MV-4-11 (cell line): ENCODE measurements at regions not wholly inside any gene's neighbourhood (a gene's known extent, or its start where the extent isn't known, plus 50 kb on each side); places are given as distances from the start of the nearest gene placed in this dataset.
"Not testable (repeated sequence)": the region's sequence is repeated elsewhere in the genome, so short reads cannot be mapped to it uniquely, and the experiment has no call there.

Source experiments
- DNase-seq: peaks from one replicate; lab custom pipeline; 2025; lab: John Stamatoyannopoulos, UW

GRCh38 chr2:122061831-122062230 lies 306.4 kb downstream of the TSN start:
- DNase-seq: no peak

- DNase-seq: no peak
Observed at GRCh38 chr2:122062506-122062905, 307.1 kb downstream of the TSN start.

- no peak for DNase-seq
Observed at GRCh38 chr2:122063716-122064115, 308.3 kb downstream of the TSN start.

DNA sequence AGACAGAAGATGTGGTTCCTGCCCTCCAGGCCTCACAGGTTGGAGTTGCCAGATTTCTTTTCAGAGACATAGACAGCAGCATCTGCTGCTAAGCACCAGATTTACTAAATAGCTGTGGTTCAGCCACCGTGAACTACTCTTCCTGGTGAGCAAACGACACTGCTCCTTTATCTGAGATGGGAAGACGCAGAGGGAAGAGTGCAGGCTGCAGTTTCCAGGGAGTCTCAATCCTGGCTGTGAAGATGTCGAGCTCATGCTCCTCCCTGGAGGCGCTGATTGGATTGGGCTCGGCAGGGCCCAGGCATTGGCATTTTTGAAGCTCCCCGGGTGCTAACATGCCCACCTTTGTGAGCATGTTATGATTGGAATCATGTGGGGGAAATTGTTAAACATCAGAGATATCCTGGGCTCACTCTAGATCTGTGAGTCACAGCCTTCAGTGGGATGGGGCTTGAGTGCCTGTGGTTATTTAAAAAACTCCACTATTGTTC lies 314.8 kb downstream of the TSN start:
- no peak for DNase-seq

GRCh38 chr2:122072666-122073065 lies 317.2 kb downstream of the TSN start:
- DNase-seq: no peak

- DNase-seq: no peak
Observed at GRCh38 chr2:122074201-122074600, 318.8 kb downstream of the TSN start.

GRCh38 chr2:122075381-122075780 lies 319.9 kb downstream of the TSN start:
- DNase-seq: no peak

DNA sequence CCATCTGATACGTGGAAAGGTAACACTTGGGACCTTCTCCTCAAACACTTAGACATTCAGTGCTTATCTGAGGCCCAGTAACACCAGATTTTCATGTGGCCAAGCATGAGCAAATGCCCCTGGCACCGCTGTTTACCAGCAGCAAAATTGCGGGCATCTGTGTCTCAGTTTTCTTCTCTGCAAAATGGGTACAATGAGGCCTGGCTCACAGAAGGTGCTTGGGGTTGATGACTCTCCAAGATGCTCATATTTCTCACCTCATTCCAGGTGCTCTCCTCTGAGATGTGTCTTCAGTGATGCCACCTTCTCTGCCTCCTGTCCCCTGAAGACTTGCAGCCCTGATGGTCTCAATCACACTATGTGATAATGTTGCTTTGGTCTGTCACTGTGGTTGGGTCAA lies 321.7 kb downstream of the TSN start:
- no peak for DNase-seq

GRCh38 chr2:122077771-122078170 lies 322.3 kb downstream of the TSN start:
- no peak for DNase-seq

DNA sequence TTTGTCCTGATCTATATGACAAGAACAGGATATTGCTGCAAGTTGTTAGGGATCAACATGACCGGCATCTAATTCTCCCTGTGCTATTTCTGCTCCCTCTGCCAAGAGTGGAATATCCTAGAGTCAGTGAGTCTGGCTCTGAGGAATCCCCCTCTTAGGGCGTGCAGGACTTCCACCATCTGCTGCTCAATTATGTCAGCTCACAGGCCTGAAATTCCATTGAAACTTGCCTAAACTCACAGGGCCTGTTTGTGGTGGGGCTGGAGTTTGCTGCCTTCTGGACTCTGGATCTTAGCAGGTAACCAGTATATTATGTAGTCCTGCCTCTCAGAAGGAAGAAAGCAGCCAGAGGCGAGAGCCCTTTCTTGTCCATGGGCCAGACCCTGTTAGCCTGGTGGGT lies 323.0 kb downstream of the TSN start:
- no peak for DNase-seq

DNA sequence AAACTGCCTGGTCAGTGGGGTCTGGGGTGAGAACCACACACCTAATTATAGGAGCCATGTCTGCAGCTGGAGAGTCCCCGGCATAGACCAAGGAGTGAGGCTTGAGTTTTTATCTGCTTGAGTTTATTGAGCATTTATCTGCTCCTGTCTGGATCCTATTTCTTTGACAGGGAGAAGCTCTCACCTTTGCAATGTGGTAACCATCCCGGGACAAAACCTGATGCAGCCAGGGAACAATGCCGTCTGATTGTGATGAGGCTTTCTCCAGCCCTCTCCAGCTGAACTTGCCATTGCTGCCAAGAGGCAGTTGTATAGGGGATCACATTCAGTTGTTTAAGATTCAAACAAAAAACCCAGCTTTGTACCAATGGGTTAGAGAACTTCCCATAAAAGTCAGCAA lies 324.4 kb downstream of the TSN start:
- no peak for DNase-seq

- no peak for DNase-seq
Observed at GRCh38 chr2:122080316-122080715, 324.9 kb downstream of the TSN start.

DNA sequence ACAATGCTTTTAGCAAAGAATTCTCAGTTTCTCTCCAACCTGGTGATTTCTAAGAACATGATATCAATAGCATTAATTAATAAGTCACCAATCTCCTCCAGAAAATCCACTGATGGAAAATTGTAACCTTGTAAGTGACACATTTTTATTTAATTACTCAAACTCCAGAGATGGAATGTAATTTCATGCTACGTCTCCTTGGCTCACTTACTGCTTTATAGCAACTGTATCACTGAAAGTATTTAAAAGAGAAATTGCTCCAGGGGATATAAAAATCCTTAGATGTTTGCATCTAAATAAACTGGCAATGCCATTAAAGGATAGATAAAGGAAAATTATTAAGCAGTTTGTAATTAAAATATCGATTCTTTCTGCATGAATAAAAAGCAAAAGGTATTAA lies 325.4 kb downstream of the TSN start:
- no peak for DNase-seq

GRCh38 chr2:122081751-122082150 lies 326.3 kb downstream of the TSN start:
- DNase-seq: no peak

DNA sequence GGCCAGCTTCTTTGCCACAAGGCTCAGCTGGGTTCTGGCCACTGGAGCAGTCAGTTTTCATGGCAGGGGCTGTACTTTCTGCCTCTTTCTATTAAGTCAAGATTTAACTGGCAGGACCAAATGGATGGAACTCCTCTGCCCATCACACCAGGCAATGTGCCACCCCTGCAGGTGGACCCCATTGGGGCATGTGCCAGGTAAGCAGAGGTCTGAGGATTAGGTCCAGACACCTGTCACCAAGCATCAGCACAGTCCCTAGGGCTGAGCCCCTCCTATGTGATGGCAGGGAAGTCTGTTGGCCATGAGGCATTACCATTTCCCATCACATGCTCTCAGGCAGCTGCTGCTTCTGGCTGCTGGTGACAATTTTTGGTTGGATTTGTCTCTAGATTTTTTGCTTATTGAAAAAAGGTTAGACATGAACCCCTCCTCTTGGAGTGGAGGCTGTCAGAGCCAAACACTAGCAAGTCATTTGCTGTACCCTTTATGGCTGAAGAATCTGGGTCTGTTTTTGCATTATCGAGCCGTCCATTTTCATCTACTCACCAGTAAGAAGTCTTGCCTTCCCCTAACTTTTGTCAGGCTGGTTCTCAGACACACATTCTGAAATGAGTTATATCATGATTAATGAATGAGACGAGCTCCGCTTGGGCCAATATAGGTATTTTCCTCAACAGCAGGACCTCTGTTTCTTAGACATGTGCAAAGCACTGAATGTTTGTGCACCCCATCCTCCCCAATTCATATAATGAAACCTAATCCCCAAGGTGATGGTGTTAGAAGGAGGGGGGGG lies 328.0 kb downstream of the TSN start:
- no peak for DNase-seq

- not testable (repeated sequence) for DNase-seq
Observed at GRCh38 chr2:122085672-122086071, 330.2 kb downstream of the TSN start.

DNA sequence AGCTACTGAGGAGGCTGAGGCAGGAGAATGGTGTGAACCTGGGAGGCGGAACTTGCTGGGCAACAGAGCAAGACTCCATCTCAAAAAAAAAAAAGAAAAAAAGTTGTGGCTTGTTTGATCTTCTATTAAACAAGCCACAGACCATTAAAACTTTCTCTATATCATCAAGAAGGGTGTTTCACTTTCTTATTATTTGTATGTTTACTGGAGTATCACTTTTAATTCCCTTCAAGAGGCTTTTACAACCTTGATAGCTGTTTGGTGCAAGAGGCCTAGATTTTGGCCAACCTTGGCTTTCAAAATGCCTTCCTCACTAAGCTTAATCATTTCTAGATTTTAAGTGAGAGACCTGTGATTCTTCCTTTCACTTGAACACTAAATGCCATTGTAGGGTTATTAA lies 339.1 kb downstream of the TSN start:
- no peak for DNase-seq

DNA sequence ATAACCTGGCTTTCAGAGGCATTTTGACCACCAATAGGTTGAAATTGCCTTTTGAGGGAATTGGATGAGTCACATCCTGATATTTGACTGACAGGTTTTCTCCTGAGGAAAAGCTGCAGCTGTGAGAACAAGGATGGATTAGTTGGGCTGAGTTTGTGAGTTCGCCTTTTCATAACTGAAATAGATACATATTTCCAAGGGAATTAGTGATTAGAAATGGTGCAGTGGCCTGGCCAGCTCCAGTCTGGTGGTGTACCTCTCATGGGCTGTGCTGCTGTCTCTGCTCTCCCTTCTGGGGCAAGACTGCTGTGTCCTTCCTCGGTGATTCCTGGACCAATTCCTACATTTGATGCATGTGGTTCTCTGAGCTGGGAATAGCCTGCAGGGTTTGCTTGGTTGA lies 341.3 kb downstream of the TSN start:
- DNase-seq: no peak

DNA sequence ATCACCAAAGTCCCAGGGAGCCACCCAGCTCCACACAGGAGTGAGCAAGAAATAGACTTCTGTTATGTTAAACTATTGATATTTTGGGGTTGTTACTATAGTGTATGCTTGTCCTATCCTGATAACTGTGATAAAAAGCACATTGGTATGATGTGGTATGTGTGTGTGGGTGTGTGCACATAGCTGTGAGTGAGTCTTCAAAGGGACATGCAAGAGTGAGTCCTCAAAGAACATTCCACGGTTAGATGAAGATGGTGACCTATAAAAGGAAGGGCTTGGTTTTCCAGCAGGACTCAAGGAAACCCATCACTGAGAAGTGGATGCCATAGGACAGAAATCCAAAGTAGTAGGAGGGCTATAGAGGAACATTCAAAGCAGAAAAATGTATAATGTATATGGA lies 342.9 kb downstream of the TSN start:
- no peak for DNase-seq

DNA sequence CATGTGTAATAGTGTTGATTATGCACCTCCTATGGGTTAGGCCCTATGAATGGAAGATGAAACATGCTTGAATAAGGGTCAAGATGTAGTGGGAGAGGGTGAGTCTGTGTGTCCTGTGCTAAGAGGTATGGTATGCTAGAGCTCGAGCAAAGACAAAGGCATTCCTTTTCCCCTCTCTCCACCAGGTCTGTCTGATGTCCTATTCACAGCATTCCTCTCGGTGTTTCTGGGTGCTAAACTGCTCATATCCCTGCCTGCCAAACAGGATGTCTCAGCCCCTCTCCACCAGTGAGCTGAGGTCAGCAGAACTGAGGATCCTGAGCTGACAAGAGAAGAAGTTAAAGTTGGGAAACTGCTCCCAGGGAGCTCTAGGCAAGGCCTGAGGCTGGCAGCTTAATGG lies 344.9 kb downstream of the TSN start:
- no peak for DNase-seq

GRCh38 chr2:122100756-122101155 lies 345.3 kb downstream of the TSN start:
- no peak for DNase-seq

- no peak for DNase-seq
Observed at GRCh38 chr2:122101319-122101718, 345.9 kb downstream of the TSN start.

GRCh38 chr2:122105171-122105876 lies 349.9 kb downstream of the TSN start:
- DNase-seq: no peak

GRCh38 chr2:122105877-122106206 lies 350.4 kb downstream of the TSN start:
- no peak for DNase-seq
